ENCODE measurements at regions not wholly inside any gene's neighbourhood (a gene's known extent, or its start where the extent isn't known, plus 50 kb on each side); places are given as distances from the start of the nearest gene placed in this dataset.

GRCh38 chr7:153682628-153683027, 369.6 kb upstream of the DPP6 start:
- ChIA-PET CTCF (no interaction called here), POLR2A (no interaction called here)
- no peak for TF ChIP-seq JUN (CRISPR knock-in tag; IDR thresholded peaks at IDR 0.05)
- no peak for TF ChIP-seq ZNF138 (CRISPR knock-in tag; conservative IDR thresholded peaks at IDR 0.05)
- no peak for TF ChIP-seq CBFB (CRISPR knock-in tag; IDR thresholded peaks at IDR 0.05; ENCODE audit: low read depth)
- no peak for TF ChIP-seq MYBL2 (CRISPR knock-in tag; IDR thresholded peaks at IDR 0.05)
- no peak for TF ChIP-seq NR2C2 (CRISPR knock-in tag; IDR thresholded peaks at IDR 0.05)
- no peak for TF ChIP-seq ATF3 (CRISPR knock-in tag; conservative IDR thresholded peaks at IDR 0.05)
- no peak for TF ChIP-seq PRRX2 (CRISPR knock-in tag; IDR thresholded peaks at IDR 0.05)
- TF ChIP-seq EMX1 (CRISPR knock-in tag; IDR thresholded peaks at IDR 0.05), result no peak
- no peak for TF ChIP-seq TEAD1 (CRISPR knock-in tag; IDR thresholded peaks at IDR 0.05)
- TF ChIP-seq IRF2 (CRISPR knock-in tag; IDR thresholded peaks at IDR 0.05; ENCODE audit: borderline replicate concordance, low read depth), result no peak
- TF ChIP-seq MAX (CRISPR knock-in tag; IDR thresholded peaks at IDR 0.05), result no peak
- TF ChIP-seq ZNF671 (CRISPR knock-in tag; IDR thresholded peaks at IDR 0.05), result no peak
- TF ChIP-seq PRDM15 (CRISPR knock-in tag; IDR thresholded peaks at IDR 0.05), result no peak
- Mint-ChIP-seq H3K4me3 (no peak overlapping the region), H3K36me3 (peaks cover 31% of the 10 kb centered on the region), H3K27me3 (ENCODE audit: low read depth) (peaks cover 16% of the 10 kb centered on the region), H3K27ac (no peak overlapping the region), H3K4me1 (no peaks in the 10 kb centered on the region), H3K9me3 (peaks cover 15% of the 10 kb centered on the region)
- no peak for ATAC-seq
- no peak for DNase-seq (ENCODE audit: low spot score)

DNA sequence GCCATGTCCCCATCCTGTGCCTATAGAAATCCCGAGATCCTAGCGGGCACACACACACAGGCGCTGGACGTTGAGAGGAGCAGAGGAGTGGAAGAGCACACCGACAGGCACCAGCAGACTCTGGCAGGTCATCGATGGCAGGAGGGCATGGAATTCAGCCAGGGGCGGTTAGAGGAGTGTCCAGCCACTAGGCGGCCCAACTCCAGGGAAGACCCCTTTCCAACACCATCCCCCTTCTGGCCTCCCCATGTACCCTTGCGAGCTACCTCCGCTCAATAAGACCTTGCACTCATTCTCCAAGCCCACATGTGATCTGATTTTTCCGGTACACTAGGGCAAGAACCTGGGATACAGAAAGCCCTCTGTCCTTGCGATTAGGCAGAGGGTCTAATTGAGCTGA, 356.0 kb upstream of the DPP6 start:
- CTCF ChIA-PET, result no interaction called here
- no peaks in the 10 kb centered on the region for H3K4me1 Mint-ChIP-seq
- POLR2A ChIA-PET, result interaction anchor here (0.7 kb wide), 1 partner anchor 152 kb away, joined by 6 read pairs; no protein-coding TSS in a partner anchor
- DNase-seq (ENCODE audit: low spot score), result no peak
- no peak for ATAC-seq
- no peak overlapping the region for H3K27ac Mint-ChIP-seq
- peaks cover 77% of the 10 kb centered on the region for H3K9me3 Mint-ChIP-seq
- peaks cover 59% of the 10 kb centered on the region for H3K36me3 Mint-ChIP-seq
- H3K27me3 Mint-ChIP-seq (ENCODE audit: low read depth), result peaks cover 3% of the 10 kb centered on the region; the same call in 1 of the 2 replicates
- TF ChIP-seq ZNF121 (CRISPR knock-in tag; IDR thresholded peaks at IDR 0.05) (no peak), RELA (CRISPR knock-in tag; IDR thresholded peaks at IDR 0.05; ENCODE audit: borderline replicate concordance) (no peak), ZNF263 (CRISPR knock-in tag; IDR thresholded peaks at IDR 0.05; ENCODE audit: low read depth) (no peak), GABPB1 (CRISPR knock-in tag; IDR thresholded peaks at IDR 0.05) (no peak), E2F1 (CRISPR knock-in tag; IDR thresholded peaks at IDR 0.05) (no peak), MXD4 (CRISPR knock-in tag; IDR thresholded peaks at IDR 0.05; ENCODE audit: borderline replicate concordance) (no peak), IRF1 (CRISPR knock-in tag; IDR thresholded peaks at IDR 0.05) (no peak), ZNF423 (CRISPR knock-in tag; IDR thresholded peaks at IDR 0.05) (no peak), E2F5 (CRISPR knock-in tag; IDR thresholded peaks at IDR 0.05) (no peak), ATF1 (CRISPR knock-in tag; IDR thresholded peaks at IDR 0.05) (no peak)
- TF ChIP-seq, protein P1, sequence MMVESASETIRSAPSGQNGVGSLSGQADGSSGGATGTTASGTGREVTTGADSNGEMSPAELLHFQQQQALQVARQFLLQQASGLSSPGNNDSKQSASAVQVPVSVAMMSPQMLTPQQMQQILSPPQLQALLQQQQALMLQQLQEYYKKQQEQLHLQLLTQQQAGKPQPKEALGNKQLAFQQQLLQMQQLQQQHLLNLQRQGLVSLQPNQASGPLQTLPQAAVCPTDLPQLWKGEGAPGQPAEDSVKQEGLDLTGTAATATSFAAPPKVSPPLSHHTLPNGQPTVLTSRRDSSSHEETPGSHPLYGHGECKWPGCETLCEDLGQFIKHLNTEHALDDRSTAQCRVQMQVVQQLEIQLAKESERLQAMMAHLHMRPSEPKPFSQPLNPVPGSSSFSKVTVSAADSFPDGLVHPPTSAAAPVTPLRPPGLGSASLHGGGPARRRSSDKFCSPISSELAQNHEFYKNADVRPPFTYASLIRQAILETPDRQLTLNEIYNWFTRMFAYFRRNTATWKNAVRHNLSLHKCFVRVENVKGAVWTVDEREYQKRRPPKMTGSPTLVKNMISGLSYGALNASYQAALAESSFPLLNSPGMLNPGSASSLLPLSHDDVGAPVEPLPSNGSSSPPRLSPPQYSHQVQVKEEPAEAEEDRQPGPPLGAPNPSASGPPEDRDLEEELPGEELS (CRISPR knock-in tag; IDR thresholded peaks at IDR 0.05), result no peak
- H3K4me3 Mint-ChIP-seq, result no peak overlapping the region

All from WTC11 (cell line).